Neural crest cell (in vitro differentiated cells): ENCODE measurements at regions not wholly inside any gene's neighbourhood (a gene's known extent, or its start where the extent isn't known, plus 50 kb on each side); places are given as distances from the start of the nearest gene placed in this dataset.

ENCODE experiments used
- DNase-seq: peaks from one replicate; pipeline ENCODE4 v3.0.0; 2021; ENCODE audit warnings: low read depth, mixed read lengths, low spot score
- H3K27ac Mint-ChIP-seq: one replicate; pipeline ENCODE4 v1.8.0; 2021; ENCODE audit warnings: mild to moderate bottlenecking, mixed read lengths; ENCODE audit not compliant: unreplicated experiment
- H3K27me3 Mint-ChIP-seq: 2 replicates; pipeline ENCODE4 v1.8.0; 2021; ENCODE audit warnings: low read depth, mild to moderate bottlenecking, mixed read lengths
- H3K36me3 Mint-ChIP-seq: 2 replicates; pipeline ENCODE4 v1.8.0; 2021; ENCODE audit warnings: low read depth, mild to moderate bottlenecking, mixed read lengths
- H3K4me1 Mint-ChIP-seq: 2 replicates; pipeline ENCODE4 v1.8.0; 2021; ENCODE audit warnings: mixed read lengths
- H3K4me3 Mint-ChIP-seq: one replicate; pipeline ENCODE4 v1.8.0; 2021; ENCODE audit warnings: mild to moderate bottlenecking, mixed read lengths
- H3K9me3 Mint-ChIP-seq: 2 replicates; pipeline ENCODE4 v1.8.0; 2021; ENCODE audit warnings: mixed read lengths
- TF ChIP-seq, protein P1 (sequence below): fragments of 200-600 bp; sonication (generic); conservative IDR thresholded peaks from 2 replicates; pipeline ENCODE4 v1.5.0; 2021; ENCODE audit warnings: antibody characterized with exemption, mild to moderate bottlenecking

GRCh38 chr5:148910686-148911361 lies 84.4 kb downstream of the ADRB2 start:
- Mint-ChIP-seq H3K9me3 (no peaks in the 10 kb centered on the region), H3K27ac (no peak overlapping the region), H3K27me3 (no peaks in the 10 kb centered on the region), H3K4me1 (peaks cover 6% of the 10 kb centered on the region), H3K36me3 (no peaks in the 10 kb centered on the region), H3K4me3 (no peak overlapping the region)
- DNase-seq, result no peak
- TF ChIP-seq, protein P1, sequence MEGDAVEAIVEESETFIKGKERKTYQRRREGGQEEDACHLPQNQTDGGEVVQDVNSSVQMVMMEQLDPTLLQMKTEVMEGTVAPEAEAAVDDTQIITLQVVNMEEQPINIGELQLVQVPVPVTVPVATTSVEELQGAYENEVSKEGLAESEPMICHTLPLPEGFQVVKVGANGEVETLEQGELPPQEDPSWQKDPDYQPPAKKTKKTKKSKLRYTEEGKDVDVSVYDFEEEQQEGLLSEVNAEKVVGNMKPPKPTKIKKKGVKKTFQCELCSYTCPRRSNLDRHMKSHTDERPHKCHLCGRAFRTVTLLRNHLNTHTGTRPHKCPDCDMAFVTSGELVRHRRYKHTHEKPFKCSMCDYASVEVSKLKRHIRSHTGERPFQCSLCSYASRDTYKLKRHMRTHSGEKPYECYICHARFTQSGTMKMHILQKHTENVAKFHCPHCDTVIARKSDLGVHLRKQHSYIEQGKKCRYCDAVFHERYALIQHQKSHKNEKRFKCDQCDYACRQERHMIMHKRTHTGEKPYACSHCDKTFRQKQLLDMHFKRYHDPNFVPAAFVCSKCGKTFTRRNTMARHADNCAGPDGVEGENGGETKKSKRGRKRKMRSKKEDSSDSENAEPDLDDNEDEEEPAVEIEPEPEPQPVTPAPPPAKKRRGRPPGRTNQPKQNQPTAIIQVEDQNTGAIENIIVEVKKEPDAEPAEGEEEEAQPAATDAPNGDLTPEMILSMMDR, result no peak

DNA sequence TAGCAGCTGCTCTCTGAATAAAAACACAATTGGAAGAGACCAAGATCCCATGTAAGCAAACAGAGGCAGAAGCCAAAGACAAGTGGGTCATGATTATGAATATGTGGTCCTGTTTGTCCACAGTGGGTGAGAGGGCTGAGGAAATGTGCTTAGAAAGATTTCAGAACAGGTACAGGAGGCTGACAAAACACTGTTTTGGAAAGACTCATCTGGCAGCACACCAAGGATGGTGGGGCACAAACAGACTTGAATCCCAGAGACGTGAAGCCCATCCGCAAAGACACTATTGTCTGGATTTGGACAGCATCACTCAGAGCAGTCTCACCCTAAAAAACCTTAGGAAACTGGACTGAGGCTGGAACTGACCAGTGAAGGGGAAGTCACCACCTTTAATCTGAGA lies 85.0 kb downstream of the ADRB2 start:
- no peak for DNase-seq
- no peak overlapping the region for H3K27ac Mint-ChIP-seq
- H3K4me1 Mint-ChIP-seq, result peaks cover 6% of the 10 kb centered on the region
- TF ChIP-seq, protein P1, result no peak
- no peaks in the 10 kb centered on the region for H3K9me3 Mint-ChIP-seq
- H3K27me3 Mint-ChIP-seq, result no peaks in the 10 kb centered on the region
- H3K4me3 Mint-ChIP-seq, result no peak overlapping the region
- no peaks in the 10 kb centered on the region for H3K36me3 Mint-ChIP-seq

GRCh38 chr5:148912146-148912545 lies 85.7 kb downstream of the ADRB2 start:
- TF ChIP-seq, protein P1, result no peak
- Mint-ChIP-seq H3K27ac (no peak overlapping the region), H3K4me1 (peaks cover 6% of the 10 kb centered on the region), H3K36me3 (no peaks in the 10 kb centered on the region), H3K27me3 (no peaks in the 10 kb centered on the region), H3K9me3 (no peaks in the 10 kb centered on the region), H3K4me3 (no peak overlapping the region)
- DNase-seq, result no peak

DNA sequence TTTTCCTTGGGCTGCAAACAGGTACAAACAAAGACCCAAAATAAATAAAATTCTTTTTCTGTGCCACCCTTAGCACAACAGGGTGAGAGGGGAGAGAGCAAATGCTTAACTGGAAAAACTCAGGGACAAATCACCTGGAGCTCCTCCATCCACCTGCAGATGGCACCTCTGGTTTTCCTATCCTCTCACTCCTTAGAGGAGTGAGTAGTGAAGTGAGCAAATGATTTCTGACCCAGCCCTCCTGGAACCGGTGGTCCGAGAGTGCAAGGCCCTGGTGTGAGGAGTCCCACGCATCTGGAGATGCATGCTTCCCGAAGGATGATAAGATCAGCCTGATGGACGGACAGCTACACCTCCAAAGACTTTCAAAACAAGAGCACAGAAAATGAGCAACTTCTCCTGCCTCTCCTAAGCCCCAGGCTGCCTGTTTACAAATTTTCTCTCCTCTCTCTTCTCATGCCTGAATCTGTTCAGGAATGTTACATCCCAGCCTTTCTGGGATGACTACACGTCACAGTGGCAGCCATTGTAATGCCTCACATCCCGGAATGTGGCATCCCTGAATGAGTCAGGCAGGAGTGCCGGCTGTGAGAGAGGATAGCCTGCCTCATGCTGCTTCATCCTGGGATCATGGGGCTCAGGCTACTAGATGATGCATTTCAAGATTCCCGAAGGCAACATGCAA lies 86.4 kb downstream of the ADRB2 start:
- no peak overlapping the region for H3K4me3 Mint-ChIP-seq
- H3K9me3 Mint-ChIP-seq, result no peaks in the 10 kb centered on the region
- peaks cover 6% of the 10 kb centered on the region for H3K4me1 Mint-ChIP-seq
- no peaks in the 10 kb centered on the region for H3K36me3 Mint-ChIP-seq
- no peak overlapping the region for H3K27ac Mint-ChIP-seq
- no peak for DNase-seq
- peaks cover 4% of the 10 kb centered on the region for H3K27me3 Mint-ChIP-seq
- TF ChIP-seq, protein P1, result peak; percentile 46

GRCh38 chr5:148913493-148913892 lies 87.1 kb downstream of the ADRB2 start:
- H3K4me3 Mint-ChIP-seq, result no peak overlapping the region
- DNase-seq, result no peak
- no peaks in the 10 kb centered on the region for H3K36me3 Mint-ChIP-seq
- no peaks in the 10 kb centered on the region for H3K9me3 Mint-ChIP-seq
- no peak overlapping the region for H3K27ac Mint-ChIP-seq
- peaks cover 4% of the 10 kb centered on the region for H3K27me3 Mint-ChIP-seq
- H3K4me1 Mint-ChIP-seq, result peaks cover 6% of the 10 kb centered on the region
- TF ChIP-seq, protein P1, result no peak
